22Rv1 (cell line): ENCODE measurements at regions not wholly inside any gene's neighbourhood (a gene's known extent, or its start where the extent isn't known, plus 50 kb on each side); places are given as distances from the start of the nearest gene placed in this dataset.

Experiments
- CTCF ChIP-seq: fragments of 450-650 bp; IDR thresholded peaks from 2 replicates; pipeline ENCODE4 v1.5.1; 2017; ENCODE audit warnings: mild to moderate bottlenecking
- ZFX ChIP-seq: fragments of 450-650 bp; IDR thresholded peaks from 2 replicates; pipeline ENCODE4 v1.6.1; 2017; ENCODE audit warnings: antibody characterized with exemption, borderline replicate concordance

GRCh38 chr6:56899311-56899710 lies 55.6 kb upstream of the BEND6 start:
- TF ChIP-seq CTCF (no peak), ZFX (no peak)
